ENCODE measurements at regions not wholly inside any gene's neighbourhood (a gene's known extent, or its start where the extent isn't known, plus 50 kb on each side); places are given as distances from the start of the nearest gene placed in this dataset.

DNA sequence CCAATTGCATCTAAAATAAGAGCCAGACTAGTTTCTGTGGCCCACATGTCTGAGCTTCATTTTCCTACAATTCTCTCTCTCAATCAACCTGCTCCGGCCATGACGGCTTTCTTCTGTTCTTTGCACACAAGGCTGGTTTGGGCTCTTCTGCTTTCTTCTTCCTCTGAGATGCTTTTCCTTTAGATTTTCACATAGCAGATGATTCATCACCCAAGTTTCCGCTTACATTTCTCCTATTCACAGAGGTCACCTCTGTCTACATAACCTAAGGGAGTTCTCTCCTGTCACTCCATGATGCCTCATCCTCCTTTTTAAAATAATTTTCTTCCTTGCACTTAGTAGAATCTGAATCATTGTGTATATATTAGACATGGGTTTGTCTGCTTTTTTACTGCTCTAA is 334.6 kb upstream of the TUSC1 start:
- TF ChIP-seq, protein P1, sequence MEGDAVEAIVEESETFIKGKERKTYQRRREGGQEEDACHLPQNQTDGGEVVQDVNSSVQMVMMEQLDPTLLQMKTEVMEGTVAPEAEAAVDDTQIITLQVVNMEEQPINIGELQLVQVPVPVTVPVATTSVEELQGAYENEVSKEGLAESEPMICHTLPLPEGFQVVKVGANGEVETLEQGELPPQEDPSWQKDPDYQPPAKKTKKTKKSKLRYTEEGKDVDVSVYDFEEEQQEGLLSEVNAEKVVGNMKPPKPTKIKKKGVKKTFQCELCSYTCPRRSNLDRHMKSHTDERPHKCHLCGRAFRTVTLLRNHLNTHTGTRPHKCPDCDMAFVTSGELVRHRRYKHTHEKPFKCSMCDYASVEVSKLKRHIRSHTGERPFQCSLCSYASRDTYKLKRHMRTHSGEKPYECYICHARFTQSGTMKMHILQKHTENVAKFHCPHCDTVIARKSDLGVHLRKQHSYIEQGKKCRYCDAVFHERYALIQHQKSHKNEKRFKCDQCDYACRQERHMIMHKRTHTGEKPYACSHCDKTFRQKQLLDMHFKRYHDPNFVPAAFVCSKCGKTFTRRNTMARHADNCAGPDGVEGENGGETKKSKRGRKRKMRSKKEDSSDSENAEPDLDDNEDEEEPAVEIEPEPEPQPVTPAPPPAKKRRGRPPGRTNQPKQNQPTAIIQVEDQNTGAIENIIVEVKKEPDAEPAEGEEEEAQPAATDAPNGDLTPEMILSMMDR (IDR thresholded peaks at IDR 0.05), result no peak
- no peak for TF ChIP-seq POLR2A (IDR thresholded peaks at IDR 0.05)

Data from lower leg skin (tissue), 3 donors.